ENCODE measurements at regions not wholly inside any gene's neighbourhood (a gene's known extent, or its start where the extent isn't known, plus 50 kb on each side); places are given as distances from the start of the nearest gene placed in this dataset.

DNA sequence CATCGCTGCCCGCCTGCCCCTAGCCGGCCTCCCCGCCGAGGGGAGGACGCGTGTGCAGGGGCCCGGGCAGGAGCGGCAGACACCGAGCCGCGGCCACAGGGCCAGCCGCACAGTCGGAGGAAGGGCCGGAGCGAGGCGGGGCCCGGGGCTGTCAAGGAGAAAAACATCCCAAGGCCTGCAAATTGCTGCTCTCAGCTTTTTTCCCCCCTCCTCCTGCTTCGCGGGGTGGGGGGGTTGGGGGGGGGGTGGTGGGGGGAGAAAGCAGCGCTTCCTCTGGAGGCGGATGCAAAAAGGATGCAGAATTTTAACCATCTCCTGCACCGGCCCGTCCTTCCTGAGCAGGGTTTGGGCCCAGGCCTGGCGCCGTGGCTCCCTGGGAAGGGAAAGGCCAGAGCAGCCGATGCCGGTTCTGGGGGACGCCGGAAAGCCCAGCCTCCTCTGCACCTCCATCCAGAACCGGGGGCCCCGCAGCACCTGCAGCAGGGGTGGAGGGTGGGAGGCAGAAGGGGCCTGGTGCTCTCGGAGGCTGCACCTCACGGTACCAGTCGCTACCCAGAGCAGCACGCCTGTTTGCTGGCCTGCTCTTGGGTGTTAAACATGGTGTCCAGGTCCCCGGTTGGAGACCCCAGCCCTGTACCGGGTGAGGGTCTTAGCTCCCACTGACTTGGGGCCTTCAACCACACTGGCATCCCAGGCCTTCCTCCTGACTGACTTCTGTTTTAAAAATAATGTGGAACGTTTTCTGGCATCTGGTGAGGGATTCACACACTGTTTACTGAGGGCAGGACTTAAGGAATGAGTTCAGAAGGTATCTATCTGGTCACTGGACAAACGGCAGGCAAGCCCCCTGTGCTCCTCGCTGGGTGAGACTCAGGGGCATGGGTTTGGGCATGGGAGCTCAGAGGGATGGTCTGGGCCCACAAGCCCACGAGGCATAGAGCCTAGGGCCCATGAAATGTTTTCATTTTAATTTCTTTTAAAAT lies 77.4 kb upstream of the WNT7B start:
- DNase-seq (ENCODE audit: low read depth): no peak

DNA sequence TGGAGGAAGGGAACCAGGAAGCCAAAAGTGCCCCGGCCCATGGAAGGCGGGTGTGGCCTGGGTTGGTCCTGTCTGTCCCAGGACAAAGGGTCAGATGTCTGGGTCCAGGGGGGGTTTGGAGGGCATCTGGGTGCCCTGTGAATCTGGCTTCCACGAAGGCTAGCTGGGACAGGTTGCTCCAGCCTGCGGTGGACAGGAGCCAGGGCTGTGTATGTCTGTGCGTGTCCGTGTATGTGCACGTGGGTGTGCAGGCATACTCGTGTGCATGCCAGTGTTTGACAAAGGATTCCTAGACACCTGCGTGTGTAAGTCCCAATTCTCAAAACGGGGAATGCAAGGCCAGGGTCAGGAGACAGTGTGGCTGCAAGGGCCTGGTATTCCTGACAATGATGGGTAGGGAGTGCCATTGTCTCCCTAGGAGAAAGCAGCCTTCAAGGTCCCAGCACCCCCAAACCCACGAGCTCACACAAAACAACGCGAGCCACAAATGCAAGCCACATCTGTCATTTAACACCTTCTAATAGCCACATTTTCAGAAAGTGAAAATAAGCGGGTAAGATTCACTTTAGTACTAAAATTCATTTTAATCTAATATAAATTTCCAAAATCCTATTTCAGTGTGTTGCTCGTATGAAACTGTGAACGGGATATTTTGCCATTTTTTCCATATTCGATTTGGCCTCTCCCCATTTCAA lies 78.4 kb upstream of the WNT7B start:
- DNase-seq (ENCODE audit: low read depth): no peak

DNA sequence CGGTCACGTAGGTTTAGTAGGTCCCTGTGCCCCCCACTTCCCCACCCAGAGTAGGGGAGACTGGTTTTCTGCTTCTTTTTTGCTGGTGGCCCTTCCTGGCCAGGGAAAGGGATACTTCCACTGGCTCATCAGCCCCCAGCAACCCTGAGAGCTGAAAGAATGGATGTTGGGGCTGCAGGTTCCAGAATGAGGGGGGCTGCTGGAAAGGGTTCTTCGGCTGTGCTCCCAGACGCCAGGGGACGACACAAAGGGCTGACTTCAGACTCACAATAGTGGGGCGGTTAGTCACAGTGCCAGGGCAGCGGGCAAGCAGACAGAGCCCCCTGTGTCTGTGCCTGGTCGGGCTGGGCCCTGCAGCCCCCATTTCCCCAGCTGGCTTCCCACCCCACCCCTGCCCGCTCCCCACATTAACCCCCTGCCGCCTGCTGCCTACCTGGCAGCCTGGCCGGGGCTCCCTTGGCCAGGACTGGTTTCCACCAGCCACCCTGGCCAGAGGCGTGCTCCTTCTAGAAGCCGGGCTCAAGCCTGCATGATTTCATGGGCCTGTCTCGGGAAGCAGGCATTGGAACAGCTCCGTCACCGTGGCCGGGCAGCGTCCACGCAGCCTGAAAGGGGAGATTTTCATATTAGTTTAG lies 79.1 kb upstream of the WNT7B start:
- no peak for DNase-seq (ENCODE audit: low read depth)

DNA sequence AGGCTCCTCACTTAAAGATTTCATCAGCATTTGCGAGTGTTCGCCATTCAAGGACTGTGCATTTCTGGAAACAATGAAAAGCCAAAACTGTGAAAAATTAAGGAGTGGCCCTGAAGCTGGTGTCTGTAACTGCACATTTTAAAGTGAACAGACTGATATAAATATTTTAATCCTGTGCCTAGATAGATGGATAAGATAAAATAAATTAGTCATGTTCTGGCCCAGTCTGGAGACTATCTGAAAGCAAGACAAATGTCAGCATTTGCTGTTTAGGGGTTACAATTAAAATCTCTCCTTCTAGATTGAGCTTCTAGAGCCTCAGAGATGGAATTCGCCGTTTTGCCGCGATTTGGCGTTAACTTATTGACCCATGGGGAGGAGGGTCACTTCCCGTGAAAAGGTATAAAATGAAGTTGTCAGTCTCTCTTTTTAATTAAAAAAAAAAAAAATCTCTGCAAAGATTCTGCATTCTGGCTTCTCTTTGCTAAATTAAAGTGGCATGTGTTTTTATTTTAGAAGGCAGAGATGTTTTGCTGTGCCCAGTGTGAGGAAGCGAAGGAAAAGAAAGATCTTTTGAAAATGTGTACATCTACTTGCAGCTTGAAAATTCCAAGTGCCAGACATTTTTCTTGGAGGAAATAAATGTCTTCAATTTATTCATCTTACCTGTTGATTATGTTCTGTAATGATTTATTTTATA lies 79.7 kb upstream of the WNT7B start:
- no peak for DNase-seq (ENCODE audit: low read depth)

DNA sequence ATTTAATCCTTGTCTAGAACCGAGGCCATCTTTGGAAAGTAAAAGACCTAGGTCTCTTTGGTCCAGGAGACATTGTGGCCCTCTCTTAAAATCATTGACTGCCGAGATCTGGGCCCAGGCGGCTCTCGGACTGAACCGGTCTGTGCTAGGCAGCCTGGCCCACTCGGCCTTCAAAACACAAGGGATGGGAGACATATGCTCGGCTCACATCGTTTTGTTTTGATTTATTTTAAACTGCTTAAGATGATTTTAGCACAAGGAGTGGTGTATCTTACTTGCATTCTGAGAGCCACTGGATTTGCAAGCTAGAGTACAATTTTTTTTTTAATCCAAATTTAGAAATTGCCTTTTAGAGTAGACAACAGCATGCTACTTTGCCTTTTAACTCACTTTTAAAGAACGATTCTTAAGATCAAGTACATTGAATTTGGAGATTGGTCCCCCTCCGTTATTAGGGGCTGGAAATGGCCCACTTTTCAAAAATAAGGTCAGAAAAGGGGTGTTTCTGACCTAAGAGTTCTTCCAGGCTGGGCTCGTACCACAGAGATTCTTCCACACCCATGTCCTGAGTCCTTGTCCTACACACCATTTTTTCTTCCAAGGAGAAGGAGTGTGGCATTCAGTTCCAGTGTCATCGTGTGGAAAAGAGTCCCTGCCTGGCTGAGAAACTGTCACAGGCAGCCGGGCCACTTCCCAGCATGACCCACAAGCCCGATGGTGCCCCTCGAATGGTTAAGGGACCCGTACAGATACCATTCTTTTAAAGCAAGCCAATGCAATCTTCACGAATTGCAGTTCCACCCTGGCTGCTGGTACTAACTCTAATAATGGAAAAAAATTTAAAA lies 80.5 kb upstream of the WNT7B start:
- DNase-seq (ENCODE audit: low read depth): no peak

DNA sequence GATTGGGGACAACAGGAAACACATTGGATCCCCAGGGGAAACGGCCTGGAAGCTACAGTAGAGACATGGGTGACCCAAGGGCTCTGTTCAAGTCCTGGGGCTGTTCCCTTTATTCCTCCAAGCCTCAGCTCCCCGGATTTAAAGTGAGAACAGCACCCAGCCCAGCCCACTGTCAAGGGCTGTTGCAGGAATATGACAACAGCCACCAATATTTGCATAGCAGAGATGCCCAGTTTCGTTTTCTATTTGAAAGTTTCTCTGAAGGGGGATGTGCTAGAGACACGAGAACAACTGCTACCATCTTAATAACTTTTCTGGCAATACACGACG lies 81.1 kb upstream of the WNT7B start:
- DNase-seq (ENCODE audit: low read depth): no peak

DNA sequence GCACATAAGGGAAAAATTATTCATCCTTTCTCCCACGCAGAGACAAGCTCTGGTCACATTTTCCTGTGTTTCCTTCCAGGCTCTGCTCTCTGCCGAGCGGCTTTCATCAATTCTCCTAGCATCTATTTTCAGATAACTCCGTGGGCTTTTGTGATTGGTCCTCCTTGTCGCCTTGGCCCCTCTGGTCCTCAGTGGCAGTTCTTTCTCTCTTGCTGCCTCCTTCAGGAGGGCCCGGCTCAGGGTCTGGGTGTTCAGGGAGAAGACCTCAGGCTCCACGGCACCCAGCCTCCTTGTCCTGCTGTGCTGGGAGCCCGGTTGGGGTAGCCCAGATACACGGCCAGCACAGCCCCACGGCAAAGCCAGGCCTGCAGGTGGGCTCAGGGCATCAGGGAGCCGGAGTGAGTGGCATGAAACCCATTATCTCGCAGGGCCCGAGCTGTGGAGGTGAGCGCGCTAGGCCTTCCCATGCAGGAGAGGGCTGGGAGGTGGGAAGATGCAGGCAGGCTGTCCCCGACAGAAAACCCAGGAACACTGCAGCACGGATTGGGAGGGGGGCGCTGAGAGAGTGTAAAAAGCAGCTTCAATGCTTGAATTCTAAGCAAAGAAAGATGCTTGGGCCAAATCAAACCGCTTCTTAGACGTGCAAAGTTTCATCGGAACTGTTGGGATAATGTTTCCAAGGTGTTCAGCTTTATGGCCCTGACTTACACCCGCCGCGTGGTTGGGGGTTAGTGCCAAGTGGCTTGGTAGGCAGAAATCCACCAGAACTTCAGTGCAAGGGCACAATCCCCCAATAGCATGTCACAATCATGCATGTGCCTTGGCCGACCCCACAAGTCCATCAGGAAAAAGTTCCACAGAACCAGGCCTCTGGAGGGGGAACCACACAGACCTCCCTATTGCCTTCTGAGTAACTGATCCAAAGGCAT lies 81.9 kb upstream of the WNT7B start:
- DNase-seq (ENCODE audit: low read depth): no peak

DNA sequence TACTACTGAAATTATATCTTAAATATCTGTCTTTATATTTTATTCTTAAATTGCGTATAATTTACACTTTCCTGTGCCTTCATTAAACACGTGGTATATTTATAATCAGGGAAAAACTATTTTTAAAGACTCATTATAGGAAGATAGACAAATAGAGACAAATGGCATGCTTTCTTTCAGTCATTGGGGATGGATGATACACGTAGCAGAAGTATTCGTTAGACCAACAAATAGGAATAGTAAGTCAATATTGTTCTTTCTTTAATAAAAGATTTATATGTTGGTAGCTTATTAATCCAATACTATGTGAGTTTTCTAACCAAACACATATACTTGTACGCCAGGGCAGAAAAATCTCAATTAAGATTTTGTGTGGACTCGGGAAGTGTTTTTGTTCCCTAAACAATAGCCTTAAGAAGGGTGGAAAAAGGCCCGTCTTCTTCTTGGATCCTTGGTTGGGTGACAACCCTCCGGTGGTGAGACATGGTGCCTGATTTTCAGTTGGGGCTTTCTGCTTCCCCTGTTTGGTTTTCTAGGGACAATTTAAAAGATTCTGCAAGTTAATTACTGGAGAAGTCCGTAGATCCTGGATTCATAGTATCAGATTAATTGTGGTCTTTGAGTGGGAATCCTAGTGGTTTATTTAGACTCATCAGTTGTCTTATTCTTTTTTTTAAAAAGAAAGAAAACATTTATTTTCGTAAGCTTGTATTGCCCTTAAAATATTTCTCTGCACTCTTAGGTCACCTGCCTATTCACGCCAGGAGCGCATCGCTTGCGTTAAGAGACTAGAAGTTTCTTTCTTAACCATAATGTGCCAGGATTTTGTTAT lies 83.5 kb upstream of the WNT7B start:
- no peak for DNase-seq (ENCODE audit: low read depth)

DNA sequence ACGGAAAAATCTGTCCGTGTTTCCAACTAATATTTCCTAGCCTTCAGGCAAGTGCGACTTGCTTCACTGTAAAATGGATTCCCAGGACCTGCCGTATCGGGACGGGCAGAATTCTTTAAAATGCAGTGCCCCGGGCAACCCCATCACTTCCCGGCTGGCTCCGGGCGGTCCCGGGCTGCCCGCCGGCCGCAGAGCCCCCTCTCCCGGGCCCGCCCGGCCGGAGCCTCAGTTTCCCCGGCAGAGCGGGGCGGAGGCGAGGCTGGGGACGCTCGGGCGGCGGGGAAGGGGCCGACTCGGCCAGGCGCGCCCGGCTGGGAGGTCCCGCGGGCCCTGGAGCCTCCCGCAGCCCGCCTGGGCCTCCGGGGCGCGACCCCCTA lies 84.2 kb upstream of the WNT7B start:
- no peak for DNase-seq (ENCODE audit: low read depth)

DNA sequence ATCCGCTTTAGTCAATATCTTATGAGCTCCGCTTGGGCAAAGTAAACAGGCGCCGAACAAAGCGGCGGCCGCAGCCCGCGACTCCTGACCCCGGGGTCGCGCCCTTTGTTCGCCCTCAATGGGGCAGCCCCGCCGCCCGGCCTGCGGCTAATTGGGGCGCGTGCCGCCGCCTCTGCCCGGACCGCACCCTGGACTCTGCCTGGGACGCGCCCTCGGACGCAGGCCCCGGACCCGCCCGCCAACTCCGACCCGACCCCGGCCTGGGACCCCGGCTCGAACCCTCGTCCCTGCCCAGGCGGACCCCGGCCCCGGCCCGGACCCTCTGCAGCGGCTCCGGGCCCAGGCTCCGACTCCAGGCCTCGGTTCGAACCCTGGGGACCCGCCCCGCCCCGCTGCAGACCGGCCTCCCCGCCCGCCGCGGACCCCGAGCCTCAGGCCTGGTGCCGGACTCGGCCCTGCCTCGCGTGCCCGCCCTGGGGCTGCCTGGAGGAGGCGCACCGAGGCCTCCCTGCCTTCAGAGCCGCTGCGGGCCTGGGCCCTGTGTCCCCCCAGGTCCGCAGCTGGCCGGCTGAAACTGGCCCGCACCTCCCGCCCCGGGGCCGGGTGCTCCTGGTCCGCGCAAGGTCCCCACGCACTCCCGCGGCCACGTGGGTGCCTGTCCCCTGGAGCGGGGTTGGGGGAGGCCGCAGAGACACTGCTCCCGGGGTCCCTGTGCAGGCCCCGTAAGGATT lies 84.7 kb upstream of the WNT7B start:
- no peak for DNase-seq (ENCODE audit: low read depth)

DNA sequence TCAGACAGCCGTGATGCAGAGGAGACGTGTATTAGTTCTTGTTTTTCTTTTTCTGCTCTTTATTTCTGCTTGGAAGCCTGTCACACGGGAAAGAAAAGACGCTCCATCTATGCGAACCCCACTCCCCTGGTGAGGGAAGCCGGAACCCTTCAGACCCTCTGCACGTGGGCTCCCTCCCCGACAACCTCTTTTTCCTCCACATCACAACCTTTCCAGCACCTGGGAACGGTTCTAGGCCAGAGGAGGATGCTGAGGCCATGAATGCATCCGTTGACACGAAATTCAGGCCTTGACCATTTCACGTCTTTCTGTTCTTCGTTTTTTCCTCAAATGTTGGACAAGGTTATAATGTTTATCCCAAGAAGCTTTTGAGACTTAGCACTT lies 85.3 kb upstream of the WNT7B start:
- DNase-seq (ENCODE audit: low read depth): no peak

DNA sequence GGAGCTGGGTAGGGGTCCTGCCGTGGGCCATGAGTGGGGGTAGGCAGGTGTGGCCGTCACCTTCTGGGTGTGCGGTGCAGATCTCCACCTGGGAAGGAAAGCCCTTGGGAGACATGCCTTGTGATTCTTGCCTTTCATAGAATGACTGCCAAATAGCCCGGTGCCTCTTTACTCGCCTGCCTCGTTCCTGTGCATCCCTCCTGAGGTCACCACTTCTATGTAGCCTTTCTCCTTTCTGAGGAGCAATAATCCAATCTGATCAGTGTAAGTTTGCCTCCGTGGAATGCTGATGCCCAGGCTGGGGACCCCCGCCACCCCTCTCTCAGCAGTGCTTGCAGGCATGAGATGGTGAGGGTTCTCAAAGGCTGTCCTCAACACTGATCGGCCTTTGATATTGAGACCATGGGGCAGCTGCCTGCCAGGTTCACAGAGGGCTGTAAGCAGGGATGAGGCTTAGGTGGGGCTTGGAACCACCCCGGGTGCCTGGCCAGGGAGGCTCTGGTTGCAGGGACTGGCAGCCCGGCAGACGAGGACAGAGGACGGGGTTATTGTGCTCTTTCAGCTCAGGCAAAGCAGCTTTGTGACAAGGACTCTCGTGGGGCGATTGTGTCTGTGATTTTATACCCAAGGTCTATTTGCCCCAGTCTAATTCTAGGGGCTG lies 86.1 kb upstream of the WNT7B start:
- no peak for DNase-seq (ENCODE audit: low read depth)

DNA sequence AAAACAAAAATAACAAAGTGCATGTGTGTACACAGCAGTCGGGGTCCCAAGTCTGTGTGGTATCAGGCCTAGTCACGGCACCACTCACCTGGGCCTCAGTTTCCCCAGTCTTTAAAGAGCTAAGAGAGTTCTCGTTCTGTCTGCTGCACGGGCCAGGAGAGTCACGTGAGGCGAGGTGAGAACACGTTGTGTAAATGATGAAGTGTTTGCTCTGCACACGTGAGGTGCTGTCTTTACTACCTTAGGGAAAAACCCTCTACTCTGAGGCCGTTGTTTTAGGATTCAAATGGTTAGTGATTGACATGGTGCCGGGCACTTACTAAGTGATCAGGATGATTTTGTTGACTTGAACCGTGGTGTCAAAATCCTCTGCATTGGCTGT lies 86.5 kb upstream of the PPARA start:
- no peak for DNase-seq (ENCODE audit: low read depth)

DNA sequence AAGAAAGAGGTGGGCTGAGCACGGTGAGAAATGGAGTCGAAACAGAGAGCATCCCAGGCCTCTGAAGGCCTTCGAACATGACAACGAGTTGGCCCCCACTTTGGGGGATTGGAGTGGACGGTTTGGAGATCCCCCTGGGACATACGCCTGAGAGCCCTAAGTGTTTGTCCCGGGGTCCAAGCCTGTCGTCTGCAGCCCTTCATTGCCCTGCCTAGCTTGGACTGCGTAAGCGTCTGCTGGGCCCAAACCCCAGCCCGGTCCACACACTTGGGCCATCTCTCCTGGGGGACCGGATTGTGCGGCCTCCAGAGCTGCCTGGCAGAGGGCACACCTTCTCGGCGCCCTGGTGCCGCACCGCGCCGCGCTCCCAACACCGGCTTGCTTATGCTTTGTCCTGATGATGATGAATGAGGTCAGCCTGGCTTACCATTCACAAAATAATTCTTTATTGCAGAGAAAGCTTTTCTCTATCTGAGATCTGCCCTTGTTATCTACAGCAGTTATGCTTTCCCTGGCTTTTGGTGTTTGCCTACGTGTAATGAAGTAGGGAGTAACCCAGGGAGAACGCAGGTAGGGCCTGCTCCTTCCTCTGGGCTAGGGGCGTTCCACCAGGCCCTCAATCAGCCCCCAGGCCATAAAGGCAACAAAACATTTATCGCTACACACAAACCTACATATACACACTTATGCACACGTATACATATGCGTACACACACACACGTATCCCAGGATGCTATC lies 85.9 kb upstream of the PPARA start:
- no peak for DNase-seq (ENCODE audit: low read depth)

DNA sequence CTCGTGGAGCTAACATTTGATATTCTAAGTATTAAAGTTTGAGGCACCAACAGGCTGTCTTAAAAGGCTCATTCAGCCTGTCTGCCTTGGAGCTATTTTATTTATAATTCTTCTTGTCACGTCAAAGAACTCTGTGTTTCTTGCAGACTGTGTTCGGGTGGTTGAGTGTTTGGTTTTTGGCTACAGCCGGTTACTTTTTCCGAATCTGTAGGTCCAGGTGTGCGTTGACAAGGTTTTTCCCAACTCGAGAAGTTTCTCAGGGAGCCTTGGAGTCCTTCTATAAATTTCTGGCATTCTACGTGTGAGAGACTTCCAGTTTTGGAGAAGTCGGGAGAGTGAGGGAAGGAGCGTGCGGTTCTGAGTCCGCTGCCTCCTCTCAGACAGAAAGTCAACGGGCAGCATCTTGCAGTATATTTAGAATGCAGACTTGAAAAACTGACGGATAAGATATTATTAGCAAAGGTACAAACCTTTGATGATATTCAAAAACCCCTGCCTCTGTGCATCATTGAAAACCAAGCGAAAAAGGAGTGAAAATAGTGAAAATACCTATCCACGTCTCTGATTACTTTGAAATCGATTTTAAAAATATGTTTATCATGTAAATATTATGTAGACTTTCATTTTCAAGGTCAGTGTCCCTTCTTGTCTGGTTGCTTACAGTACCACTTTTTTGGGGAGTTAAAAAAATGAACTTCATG lies 85.2 kb upstream of the PPARA start:
- no peak for DNase-seq (ENCODE audit: low read depth)

DNA sequence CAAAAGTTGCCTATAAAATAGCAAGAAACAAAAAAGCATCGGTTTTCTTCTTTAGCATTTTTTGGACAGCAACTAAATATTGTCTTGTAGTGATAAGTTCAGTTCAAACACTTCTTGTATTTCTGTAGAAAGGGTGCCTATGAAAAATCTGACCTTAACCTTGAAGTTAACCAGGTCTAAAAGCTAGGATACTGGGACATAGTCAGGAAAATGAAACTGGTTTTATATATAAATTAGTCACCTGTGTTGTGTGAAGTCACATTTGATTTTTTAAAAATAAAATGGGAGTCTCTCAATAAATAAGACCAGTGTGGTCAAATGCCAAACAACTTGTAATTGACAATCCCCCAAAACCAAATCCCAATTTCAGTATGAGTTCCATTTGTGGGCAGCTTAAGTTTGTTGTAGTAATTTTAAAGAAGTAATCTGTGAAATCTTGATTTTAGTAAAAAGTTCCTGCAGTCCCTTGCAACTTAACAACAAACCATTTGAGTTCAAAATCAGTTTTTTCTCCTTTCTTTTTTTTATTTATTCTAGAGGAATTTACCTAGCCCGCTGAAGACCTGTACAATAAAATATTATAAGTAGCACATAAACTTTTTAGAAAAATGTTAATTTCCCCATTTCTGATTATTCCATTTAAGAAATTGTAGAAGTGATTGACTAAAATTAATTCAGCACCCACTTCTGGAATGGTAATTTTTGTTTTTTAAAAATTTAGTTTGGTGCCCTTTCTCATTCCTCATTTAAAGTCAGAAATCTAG lies 84.5 kb upstream of the PPARA start:
- no peak for DNase-seq (ENCODE audit: low read depth)

Data from stimulated activated CD8-positive, alpha-beta memory T cell treated with anti-CD3 and anti-CD28 coated beads, Interleukin-12 subunit alpha, Interleukin-12 subunit beta, amount 100 ng/mL, for 4 hours (primary cell).